Activated CD8-positive, alpha-beta T cell treated with anti-CD3 and anti-CD28 coated beads for 36 hours (primary cell): ENCODE measurements at regions not wholly inside any gene's neighbourhood (a gene's known extent, or its start where the extent isn't known, plus 50 kb on each side); places are given as distances from the start of the nearest gene placed in this dataset.

Source experiments
- ATAC-seq: fragments of 200-7000 bp; cut with Tn5 transposase; one replicate; pipeline ENCODE4 v1.10.0; 2021; ENCODE audit warnings: mild to moderate bottlenecking, moderate library complexity
- CTCF ChIA-PET: fragments of 350-600 bp; sonication (Branson Sonifier 250); formaldehyde crosslinking; loops from one replicate; lab custom pipeline; 2021; ENCODE audit warnings: antibody characterized with exemption; lab: Charles Lee
- POLR2A ChIA-PET: fragments of 350-600 bp; sonication (Branson Sonifier 250); formaldehyde crosslinking; loops from one replicate; lab custom pipeline; 2021; ENCODE audit warnings: antibody characterized with exemption; lab: Charles Lee
- DNase-seq: peaks from one replicate; pipeline ENCODE4 v3.0.0-alpha.2; 2020
- H3K27ac Mint-ChIP-seq: one replicate; pipeline ENCODE4 v1.8.0; 2021; ENCODE audit warnings: mild to moderate bottlenecking, mixed read lengths
- H3K27me3 Mint-ChIP-seq: one replicate; pipeline ENCODE4 v1.8.0; 2021; ENCODE audit warnings: mixed read lengths
- H3K36me3 Mint-ChIP-seq: one replicate; pipeline ENCODE4 v1.8.0; 2021; ENCODE audit warnings: low read depth, mixed read lengths
- H3K4me1 Mint-ChIP-seq: one replicate; pipeline ENCODE4 v1.8.0; 2021; ENCODE audit warnings: low read depth, mixed read lengths
- H3K4me3 Mint-ChIP-seq: one replicate; pipeline ENCODE4 v1.8.0; 2021; ENCODE audit warnings: mild to moderate bottlenecking, moderate library complexity, mixed read lengths
- H3K9me3 Mint-ChIP-seq: one replicate; pipeline ENCODE4 v1.8.0; 2021; ENCODE audit warnings: mixed read lengths
- CTCF ChIP-seq: fragments of 200-600 bp; IDR thresholded peaks from one replicate; pipeline ENCODE4 v1.8.0; 2022; ENCODE audit warnings: antibody characterized with exemption, mild to moderate bottlenecking
- intact Hi-C: fragments of 100-400 bp; cut with micrococcal nuclease; formaldehyde crosslinking; loops from one replicate; pipeline ENCODE4 v1.10.0; 2022

DNA sequence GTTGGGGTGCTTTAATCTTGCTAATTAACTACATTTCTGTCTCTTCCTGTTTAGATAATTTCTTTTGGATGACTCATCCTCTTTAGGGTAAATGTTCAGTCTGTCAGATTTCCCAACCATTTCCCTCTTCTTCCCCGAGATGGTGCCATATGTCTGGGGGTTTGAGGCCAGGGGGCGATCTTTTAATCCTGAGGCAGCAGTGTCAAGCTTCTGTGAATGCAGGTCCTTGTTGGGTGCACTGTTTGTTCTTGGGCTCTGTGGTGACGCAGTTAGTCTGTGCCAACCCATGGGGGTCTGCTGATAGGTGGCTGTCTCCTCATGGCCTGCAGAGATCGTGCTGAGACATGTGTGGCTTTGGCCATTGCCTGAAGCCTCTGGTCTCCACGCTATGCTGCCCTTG lies 420.4 kb downstream of the NDFIP2 start:
- H3K9me3 Mint-ChIP-seq = no peaks in the 10 kb centered on the region
- intact Hi-C loops = no loop called here
- ChIA-PET CTCF (interaction anchor here (0.9 kb wide), 1 partner anchor 10 kb away, joined by 3 read pairs; no protein-coding TSS in a partner anchor), POLR2A (no interaction called here)
- no peaks in the 10 kb centered on the region for H3K27me3 Mint-ChIP-seq
- H3K4me3 Mint-ChIP-seq = no peak overlapping the region
- TF ChIP-seq CTCF = no peak
- DNase-seq = no peak
- no peaks in the 10 kb centered on the region for H3K4me1 Mint-ChIP-seq
- no peak overlapping the region for H3K27ac Mint-ChIP-seq
- no peak for ATAC-seq
- H3K36me3 Mint-ChIP-seq = no peaks in the 10 kb centered on the region

DNA sequence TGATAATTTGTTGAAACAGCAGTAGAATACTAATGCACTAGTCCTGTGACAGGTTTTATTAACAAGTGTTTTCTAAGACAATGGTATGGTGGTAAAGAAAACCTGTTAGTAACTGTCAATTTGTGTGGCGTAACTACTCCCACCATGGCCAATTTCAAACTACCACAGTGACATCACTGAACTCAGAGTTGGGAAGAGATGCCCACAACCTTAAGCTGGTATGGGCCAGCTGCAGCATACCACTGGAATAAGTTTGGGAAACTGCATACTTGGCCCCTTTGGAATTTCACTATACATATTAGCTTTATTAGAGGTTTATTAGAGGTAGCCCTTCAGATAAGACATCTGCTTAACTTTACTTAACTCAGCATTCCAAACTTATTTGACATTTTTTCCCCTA lies 419.4 kb downstream of the NDFIP2 start:
- no peaks in the 10 kb centered on the region for H3K4me1 Mint-ChIP-seq
- CTCF ChIA-PET = no interaction called here

DNA sequence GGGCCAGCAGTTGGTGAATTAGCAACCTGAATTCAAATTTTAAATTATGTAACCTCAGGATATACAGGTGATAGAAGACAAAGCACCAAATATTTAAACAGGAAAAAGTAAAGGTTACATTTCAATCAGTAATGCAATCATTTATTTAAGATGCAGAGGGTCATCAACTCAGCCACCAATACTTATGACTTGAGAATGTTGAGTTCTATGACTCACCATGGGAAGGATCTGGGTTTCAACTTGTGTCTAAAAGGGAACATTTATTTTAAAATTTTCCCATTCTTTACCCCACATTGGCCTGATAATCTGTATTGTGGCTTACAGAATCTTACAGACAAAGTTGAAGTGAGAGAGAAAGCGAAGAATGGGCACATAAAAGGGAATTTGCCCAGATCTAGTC lies 418.0 kb downstream of the NDFIP2 start:
- DNase-seq = no peak

More for the DNA sequence above, 419.4 kb downstream of the NDFIP2 start:
- TF ChIP-seq CTCF = no peak
- ATAC-seq = no peak
- Mint-ChIP-seq H3K9me3 (no peaks in the 10 kb centered on the region), H3K27me3 (no peaks in the 10 kb centered on the region), H3K4me3 (no peak overlapping the region), H3K36me3 (no peaks in the 10 kb centered on the region), H3K27ac (no peak overlapping the region)
- DNase-seq = no peak
- POLR2A ChIA-PET = interaction anchor here (0.8 kb wide), 1 partner anchor 328 kb away, joined by 3 read pairs; no protein-coding TSS in a partner anchor
- intact Hi-C loops = no loop called here

DNA sequence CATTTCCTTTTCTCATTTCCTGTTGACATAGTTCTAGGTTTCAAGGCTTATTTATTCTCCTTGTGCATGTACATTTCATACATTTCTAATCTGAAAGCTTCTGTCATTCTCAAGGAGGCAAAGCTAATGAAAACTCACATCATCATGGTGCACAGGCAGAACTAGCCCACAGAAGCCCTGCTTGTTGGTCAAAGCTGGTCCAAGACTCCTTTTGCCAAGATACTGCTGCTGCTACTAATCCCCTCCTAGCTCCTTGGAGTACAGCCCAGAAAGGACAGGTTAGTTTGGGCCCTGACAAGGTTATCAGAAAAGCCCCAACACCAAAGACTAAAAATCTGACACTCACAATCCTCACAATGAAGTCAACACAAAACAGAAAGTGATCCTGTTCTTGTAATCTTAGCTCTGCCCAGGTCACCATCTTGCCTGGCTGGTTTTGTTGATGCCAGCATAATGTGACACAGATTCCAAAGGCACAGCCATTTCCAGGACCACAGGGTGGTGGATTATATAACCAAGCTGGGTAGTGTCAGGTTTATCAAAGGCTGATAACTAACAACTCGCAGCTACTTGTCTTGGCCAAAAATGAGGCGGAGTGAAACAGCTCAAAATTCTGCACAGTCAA lies 417.4 kb downstream of the NDFIP2 start:
- ATAC-seq (no peak), DNase-seq (no peak)
- no peaks in the 10 kb centered on the region for H3K9me3 Mint-ChIP-seq
- no peaks in the 10 kb centered on the region for H3K36me3 Mint-ChIP-seq
- no peaks in the 10 kb centered on the region for H3K4me1 Mint-ChIP-seq
- ChIA-PET CTCF (interaction anchor here (1.2 kb wide), 1 partner anchor 9 kb away, joined by 3 read pairs; no protein-coding TSS in a partner anchor), POLR2A (no interaction called here)
- intact Hi-C loops = no loop called here
- H3K27ac Mint-ChIP-seq = no peak overlapping the region
- H3K27me3 Mint-ChIP-seq = no peaks in the 10 kb centered on the region
- no peak for TF ChIP-seq CTCF
- no peak overlapping the region for H3K4me3 Mint-ChIP-seq

More for the DNA sequence above, 418.0 kb downstream of the NDFIP2 start:
- no peak overlapping the region for H3K4me3 Mint-ChIP-seq
- H3K4me1 Mint-ChIP-seq = no peaks in the 10 kb centered on the region
- ATAC-seq = no peak
- TF ChIP-seq CTCF = no peak
- H3K27me3 Mint-ChIP-seq = no peaks in the 10 kb centered on the region
- CTCF ChIA-PET = no interaction called here
- intact Hi-C loops = no loop called here
- no peaks in the 10 kb centered on the region for H3K9me3 Mint-ChIP-seq
- H3K36me3 Mint-ChIP-seq = no peaks in the 10 kb centered on the region
- no peak overlapping the region for H3K27ac Mint-ChIP-seq
- POLR2A ChIA-PET = no interaction called here

- Mint-ChIP-seq H3K27ac (no peak overlapping the region), H3K36me3 (no peaks in the 10 kb centered on the region), H3K4me1 (no peaks in the 10 kb centered on the region), H3K27me3 (no peaks in the 10 kb centered on the region), H3K4me3 (no peak overlapping the region), H3K9me3 (no peaks in the 10 kb centered on the region)
- TF ChIP-seq CTCF = no peak
- no peak for DNase-seq
- ChIA-PET CTCF (interaction anchor here (1.2 kb wide), 1 partner anchor 10 kb away, joined by 3 read pairs; no protein-coding TSS in a partner anchor), POLR2A (no interaction called here)
- no peak for ATAC-seq
- intact Hi-C loops = no loop called here
These were observed 415.9 kb downstream of the NDFIP2 start for GRCh38 chr13:79896851-79897250.
